T-helper 2 cell (primary cell): ENCODE measurements at regions not wholly inside any gene's neighbourhood (a gene's known extent, or its start where the extent isn't known, plus 50 kb on each side); places are given as distances from the start of the nearest gene placed in this dataset.
A peak's percentile ranks its signal among the peaks of the same experiment; 100 is the strongest.
"Not testable (repeated sequence)": the region's sequence is repeated elsewhere in the genome, so short reads cannot be mapped to it uniquely, and the experiment has no call there.

Source experiments
- DNase-seq, 5 experiments: peaks; one replicate each; pipeline versions ENCODE4 v3.0.0 to v3.0.0-alpha.2; 2012 to 2022

GRCh38 chr10:52483587-52483986 is 169.5 kb downstream of the DKK1 start:
- DNase-seq: no peak

- no peak for DNase-seq
Observed at GRCh38 chr10:52484206-52485065, 170.4 kb downstream of the DKK1 start.

- DNase-seq: no peak
Observed at GRCh38 chr10:52485462-52485861, 171.4 kb downstream of the DKK1 start.

GRCh38 chr10:52486840-52487611 is 172.9 kb downstream of the DKK1 start:
- no peak for DNase-seq

- peak in 1 of 5 experiments; percentile 1 for DNase-seq
Observed at GRCh38 chr10:52488606-52489485, 174.8 kb downstream of the DKK1 start.

GRCh38 chr10:52491246-52491995 is 177.3 kb downstream of the DKK1 start:
- no peak for DNase-seq

GRCh38 chr10:52499281-52499680 is 185.2 kb downstream of the DKK1 start:
- DNase-seq: no peak

- DNase-seq: no peak
Observed at GRCh38 chr10:52500476-52500875, 186.4 kb downstream of the DKK1 start.

- DNase-seq: no peak
Observed at GRCh38 chr10:52502237-52502636, 188.2 kb downstream of the DKK1 start.

- DNase-seq: not testable (repeated sequence)
Observed at GRCh38 chr10:52505341-52505740, 191.3 kb downstream of the DKK1 start.

GRCh38 chr10:52514481-52514880 is 200.4 kb downstream of the DKK1 start:
- no peak for DNase-seq

- DNase-seq: no peak
Observed at GRCh38 chr10:52517012-52517411, 202.9 kb downstream of the DKK1 start.

- no peak for DNase-seq
Observed at GRCh38 chr10:52523696-52524095, 209.6 kb downstream of the DKK1 start.

- no peak for DNase-seq
Observed at GRCh38 chr10:52525761-52526160, 211.7 kb downstream of the DKK1 start.

GRCh38 chr10:52526251-52526823 is 212.3 kb downstream of the DKK1 start:
- DNase-seq: no peak

- no peak for DNase-seq
Observed at GRCh38 chr10:52532650-52533290, 218.7 kb downstream of the DKK1 start.

- no peak for DNase-seq
Observed at GRCh38 chr10:52533986-52534385, 219.9 kb downstream of the DKK1 start.

GRCh38 chr10:52539463-52539862 is 225.4 kb downstream of the DKK1 start:
- no peak for DNase-seq

GRCh38 chr10:52540479-52540984 is 226.5 kb downstream of the DKK1 start:
- DNase-seq: no peak

- no peak for DNase-seq
Observed at GRCh38 chr10:52541006-52541473, 227.0 kb downstream of the DKK1 start.

- no peak for DNase-seq
Observed at GRCh38 chr10:52542906-52543305, 228.8 kb downstream of the DKK1 start.
